ENCODE measurements at regions not wholly inside any gene's neighbourhood (a gene's known extent, or its start where the extent isn't known, plus 50 kb on each side); places are given as distances from the start of the nearest gene placed in this dataset.

DNA sequence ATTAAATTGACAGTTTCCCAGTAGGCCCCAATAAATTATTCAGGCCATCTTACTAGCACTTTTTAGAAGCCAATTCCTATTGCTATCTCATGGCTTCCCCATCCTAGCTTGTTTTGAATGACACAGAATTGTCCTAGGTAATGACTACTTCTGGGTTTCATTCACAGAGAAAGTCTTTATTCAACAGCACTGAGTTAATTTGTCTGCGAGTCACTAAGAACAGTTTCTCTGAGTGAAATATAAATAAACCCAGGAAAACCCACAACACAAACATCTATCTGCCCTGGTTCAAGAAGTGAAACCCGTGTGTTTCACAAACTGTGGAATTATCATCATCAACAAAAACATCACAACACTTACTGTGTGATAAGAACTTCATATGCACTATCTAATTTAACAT, 1366.8 kb downstream of the EPHA7 start:
- Mint-ChIP-seq H3K27ac (no peak overlapping the region), H3K36me3 (no peaks in the 10 kb centered on the region), H3K4me3 (no peak overlapping the region), H3K9me3 (ENCODE audit: low read depth) (peaks cover 2% of the 10 kb centered on the region), H3K4me1 (no peaks in the 10 kb centered on the region), H3K27me3 (no peaks in the 10 kb centered on the region)
- no peak for DNase-seq
- no peak for ATAC-seq
- CTCF ChIA-PET = no interaction called here

DNA sequence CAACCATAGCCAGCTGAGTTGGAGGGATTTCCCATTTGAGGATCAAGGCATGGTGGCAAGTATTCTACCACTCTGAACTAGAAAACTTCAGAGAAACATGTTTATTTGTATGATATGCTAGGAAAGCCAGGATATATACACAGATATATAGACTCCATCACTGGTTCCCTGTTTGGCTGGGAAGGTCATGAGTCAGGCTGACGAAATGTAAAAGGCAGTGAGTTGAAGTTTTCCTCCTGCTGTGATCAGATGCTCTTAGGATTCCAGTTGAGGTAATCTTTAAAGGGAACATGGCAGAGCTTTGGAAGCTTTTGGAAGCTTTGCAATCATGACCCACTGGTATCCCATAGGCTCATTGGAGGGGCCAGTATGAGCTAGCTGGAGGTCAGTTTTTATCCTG, 1369.1 kb downstream of the EPHA7 start:
- Mint-ChIP-seq H3K4me3 (no peak overlapping the region), H3K4me1 (no peaks in the 10 kb centered on the region), H3K27me3 (no peaks in the 10 kb centered on the region), H3K27ac (no peak overlapping the region), H3K9me3 (ENCODE audit: low read depth) (peaks cover 2% of the 10 kb centered on the region), H3K36me3 (no peaks in the 10 kb centered on the region)
- CTCF ChIA-PET = no interaction called here
- ATAC-seq (no peak), DNase-seq (no peak)

DNA sequence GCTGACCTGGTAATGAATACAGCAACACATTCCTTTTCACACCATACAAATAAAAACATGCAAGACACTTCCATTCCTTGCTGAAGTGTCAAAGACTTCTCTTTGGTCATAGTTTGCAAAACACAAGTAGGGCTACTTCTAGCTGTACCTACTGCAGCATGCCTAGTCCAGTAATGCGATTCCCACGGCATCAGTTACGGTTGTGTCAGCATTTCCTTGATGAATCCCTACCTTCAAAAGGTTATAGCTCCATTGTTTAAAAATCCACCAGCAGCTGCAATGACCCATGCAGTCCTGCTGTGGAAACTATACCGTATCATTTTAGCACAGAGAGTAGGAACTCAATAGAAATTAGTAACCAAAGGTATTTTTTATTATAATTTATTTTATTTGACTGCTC, 1371.5 kb downstream of the EPHA7 start:
- Mint-ChIP-seq H3K4me1 (no peaks in the 10 kb centered on the region), H3K27ac (no peak overlapping the region), H3K27me3 (no peaks in the 10 kb centered on the region), H3K9me3 (ENCODE audit: low read depth) (peaks cover 2% of the 10 kb centered on the region), H3K4me3 (no peak overlapping the region), H3K36me3 (no peaks in the 10 kb centered on the region)
- DNase-seq (no peak), ATAC-seq (no peak)
- CTCF ChIA-PET = no interaction called here

DNA sequence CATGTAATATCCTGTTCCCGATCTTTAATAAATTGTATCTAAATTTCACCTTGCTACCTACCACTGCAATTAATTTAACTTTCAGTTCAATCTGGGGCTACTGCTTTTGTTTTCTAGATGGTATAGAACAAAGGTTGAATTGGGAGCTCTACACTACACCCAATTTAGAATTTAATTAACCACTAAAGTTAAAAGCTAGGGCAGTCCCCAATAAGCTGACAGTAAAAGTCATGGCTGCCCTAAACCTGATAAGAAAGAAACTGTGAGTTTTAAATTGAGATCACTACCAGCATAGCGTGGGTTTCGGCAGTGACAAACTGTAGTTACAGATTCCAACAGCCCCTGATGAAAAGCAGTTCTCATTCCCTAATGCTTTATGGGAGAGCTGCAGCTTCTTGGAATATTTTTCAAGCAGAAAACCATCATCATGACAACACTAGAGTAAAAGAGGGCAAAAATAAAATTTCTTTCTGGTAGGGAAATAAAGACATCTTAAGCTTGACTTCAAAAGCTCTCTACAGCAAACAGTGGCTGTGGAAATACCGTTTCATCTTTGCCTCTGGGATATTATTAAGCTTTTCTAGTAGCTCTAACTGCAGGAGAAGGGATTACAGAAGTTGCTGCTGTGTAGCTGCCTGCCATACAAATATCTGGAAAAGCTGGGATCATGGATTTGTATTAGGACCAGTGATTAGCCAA, 1372.1 kb downstream of the EPHA7 start:
- H3K4me1 Mint-ChIP-seq = no peaks in the 10 kb centered on the region
- no peaks in the 10 kb centered on the region for H3K36me3 Mint-ChIP-seq
- H3K4me3 Mint-ChIP-seq = no peak overlapping the region
- H3K9me3 Mint-ChIP-seq (ENCODE audit: low read depth) = no peaks in the 10 kb centered on the region
- CTCF ChIA-PET = no interaction called here
- DNase-seq (no peak), ATAC-seq (no peak)
- no peak overlapping the region for H3K27ac Mint-ChIP-seq
- H3K27me3 Mint-ChIP-seq = no peaks in the 10 kb centered on the region

DNA sequence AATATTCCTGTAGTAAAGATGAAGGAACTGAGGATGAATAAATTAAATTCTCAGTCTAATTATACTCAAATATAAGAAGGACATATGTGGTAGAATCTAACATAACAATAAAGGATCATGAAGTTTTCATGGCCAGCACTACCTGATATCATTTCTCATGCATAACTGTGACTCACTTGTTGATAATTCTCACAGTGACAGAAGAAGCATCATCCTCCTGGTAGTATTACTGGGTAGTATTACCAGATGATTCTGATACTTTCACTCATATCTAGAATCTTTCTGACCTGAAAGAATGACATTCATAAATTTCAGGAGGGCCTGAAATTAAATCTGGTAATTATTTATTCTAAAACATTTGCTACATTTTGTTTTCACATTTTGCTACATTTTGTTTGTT, 1375.0 kb downstream of the EPHA7 start:
- no peak for ATAC-seq
- peaks cover 5% of the 10 kb centered on the region for H3K9me3 Mint-ChIP-seq (ENCODE audit: low read depth)
- no peaks in the 10 kb centered on the region for H3K27me3 Mint-ChIP-seq
- H3K27ac Mint-ChIP-seq = no peak overlapping the region
- no peaks in the 10 kb centered on the region for H3K4me1 Mint-ChIP-seq
- CTCF ChIA-PET = no interaction called here
- no peaks in the 10 kb centered on the region for H3K36me3 Mint-ChIP-seq
- no peak overlapping the region for H3K4me3 Mint-ChIP-seq
- DNase-seq = no peak

DNA sequence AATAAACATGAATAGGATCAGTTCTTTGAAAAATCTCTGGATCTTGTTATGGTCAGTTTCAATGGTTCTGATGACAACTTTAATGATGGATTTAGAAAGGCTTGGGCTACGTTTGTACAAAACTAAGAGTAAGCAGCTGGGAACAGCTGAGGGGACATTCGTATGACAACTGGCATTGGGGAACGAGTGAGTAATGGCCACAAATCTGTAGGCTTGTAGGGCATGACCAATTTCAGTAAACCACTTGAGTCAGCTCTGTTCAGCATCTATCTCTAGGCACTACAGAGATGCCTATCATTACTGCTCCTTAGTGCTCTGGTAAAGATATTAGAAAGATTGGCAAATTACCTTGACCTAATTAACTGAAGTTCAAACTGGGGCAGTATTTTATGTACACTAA, 1375.6 kb downstream of the EPHA7 start:
- Mint-ChIP-seq H3K36me3 (no peaks in the 10 kb centered on the region), H3K27ac (no peak overlapping the region), H3K4me3 (no peak overlapping the region), H3K4me1 (no peaks in the 10 kb centered on the region), H3K9me3 (ENCODE audit: low read depth) (peaks cover 5% of the 10 kb centered on the region), H3K27me3 (no peaks in the 10 kb centered on the region)
- ATAC-seq = no peak
- DNase-seq = no peak
- CTCF ChIA-PET = no interaction called here

DNA sequence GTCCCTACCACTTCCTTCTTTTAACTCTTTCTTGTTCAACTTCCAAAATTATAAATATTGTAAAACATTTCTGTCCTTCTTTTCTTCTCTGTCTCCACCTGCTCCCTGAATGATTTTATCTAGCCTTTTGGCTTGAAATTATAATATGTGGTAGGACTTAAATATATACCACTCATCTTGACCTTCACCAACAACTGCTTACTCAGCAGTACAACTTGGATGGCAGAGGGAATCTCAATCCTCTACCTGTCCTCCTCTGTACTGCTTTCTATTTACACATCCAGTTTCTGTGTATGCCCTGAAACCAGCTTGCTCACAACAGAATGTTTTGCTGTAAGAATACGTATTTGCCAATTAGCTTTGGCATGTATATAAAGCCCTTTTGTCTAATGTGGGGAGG, 1392.5 kb downstream of the EPHA7 start:
- Mint-ChIP-seq H3K36me3 (no peaks in the 10 kb centered on the region), H3K4me1 (no peaks in the 10 kb centered on the region), H3K27ac (no peak overlapping the region), H3K27me3 (no peaks in the 10 kb centered on the region), H3K4me3 (no peak overlapping the region), H3K9me3 (ENCODE audit: low read depth) (no peaks in the 10 kb centered on the region)
- ATAC-seq (no peak), DNase-seq (no peak)
- CTCF ChIA-PET = no interaction called here

DNA sequence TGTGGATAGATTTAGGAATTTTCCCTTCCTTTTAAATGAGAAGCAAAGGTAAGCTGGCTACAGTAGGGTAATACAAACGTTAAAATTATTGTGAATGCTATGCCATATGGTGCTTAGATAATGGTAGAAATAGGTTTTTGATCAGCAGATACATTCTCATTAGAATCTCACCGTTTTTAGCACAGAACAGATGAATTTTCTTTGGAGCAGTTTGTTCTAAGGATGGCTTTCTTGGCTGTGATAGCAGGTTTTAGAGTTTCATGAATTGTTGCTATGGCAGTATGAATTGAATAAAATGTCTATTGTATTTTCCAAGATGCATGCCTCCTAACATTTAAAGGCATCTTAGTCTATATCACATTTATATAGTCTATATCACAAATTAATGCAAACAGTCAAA, 1394.5 kb downstream of the EPHA7 start:
- DNase-seq = no peak
- no peaks in the 10 kb centered on the region for H3K4me1 Mint-ChIP-seq
- CTCF ChIA-PET = no interaction called here
- no peaks in the 10 kb centered on the region for H3K27me3 Mint-ChIP-seq
- peaks cover 4% of the 10 kb centered on the region for H3K9me3 Mint-ChIP-seq (ENCODE audit: low read depth)
- no peak for ATAC-seq
- H3K27ac Mint-ChIP-seq = no peak overlapping the region
- no peaks in the 10 kb centered on the region for H3K36me3 Mint-ChIP-seq
- no peak overlapping the region for H3K4me3 Mint-ChIP-seq

DNA sequence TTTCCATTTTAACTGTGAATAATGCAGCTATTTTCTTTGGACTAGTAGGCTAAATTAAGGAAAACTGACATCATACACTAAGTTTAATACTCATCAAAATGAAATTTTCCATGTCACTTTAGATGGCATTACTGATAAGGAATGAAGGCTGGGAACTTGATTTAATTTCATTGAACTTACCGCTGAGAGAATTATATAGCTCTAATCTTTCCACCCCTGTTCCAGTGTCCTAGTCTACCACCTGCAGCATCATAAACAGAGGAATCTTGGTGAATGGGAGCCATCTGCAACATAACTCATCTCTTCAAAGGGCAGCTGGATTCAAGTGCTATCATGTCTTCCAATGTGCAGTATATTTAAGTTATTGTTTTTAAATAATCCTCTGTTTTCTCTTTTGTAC, 1395.2 kb downstream of the EPHA7 start:
- DNase-seq (no peak), ATAC-seq (no peak)
- Mint-ChIP-seq H3K36me3 (no peaks in the 10 kb centered on the region), H3K27me3 (no peaks in the 10 kb centered on the region), H3K27ac (no peak overlapping the region), H3K9me3 (ENCODE audit: low read depth) (peaks cover 4% of the 10 kb centered on the region), H3K4me3 (no peak overlapping the region), H3K4me1 (no peaks in the 10 kb centered on the region)
- CTCF ChIA-PET = no interaction called here

DNA sequence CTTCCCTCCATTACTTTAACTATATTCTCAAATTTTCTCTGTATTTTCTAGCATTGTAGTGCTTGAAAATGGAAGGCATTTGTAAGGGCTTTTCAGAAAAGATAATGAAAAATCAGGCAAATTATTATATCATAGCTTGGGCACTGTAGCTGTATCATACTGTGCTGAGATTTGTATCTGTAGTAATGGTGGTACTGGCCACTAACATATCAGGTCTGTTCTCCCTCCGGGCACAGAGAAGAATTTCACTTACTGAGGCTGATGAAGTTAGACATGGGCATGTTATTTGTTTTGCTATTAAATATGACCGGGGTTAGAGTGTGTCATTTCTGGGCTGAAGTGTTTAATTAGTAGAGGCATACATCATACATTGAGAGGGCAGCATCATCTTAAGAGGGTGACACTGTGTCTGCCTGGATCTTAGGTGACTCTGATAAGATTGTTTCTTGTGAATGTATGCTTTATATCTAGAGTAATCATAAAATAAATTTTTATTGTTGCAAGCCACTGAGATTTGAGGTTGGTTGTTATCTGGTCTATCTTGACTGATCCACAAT, 1395.9 kb downstream of the EPHA7 start:
- Mint-ChIP-seq H3K9me3 (ENCODE audit: low read depth) (peaks cover 4% of the 10 kb centered on the region), H3K4me3 (no peak overlapping the region), H3K4me1 (no peaks in the 10 kb centered on the region), H3K27ac (no peak overlapping the region), H3K27me3 (no peaks in the 10 kb centered on the region), H3K36me3 (no peaks in the 10 kb centered on the region)
- CTCF ChIA-PET = no interaction called here
- ATAC-seq (no peak), DNase-seq (no peak)

DNA sequence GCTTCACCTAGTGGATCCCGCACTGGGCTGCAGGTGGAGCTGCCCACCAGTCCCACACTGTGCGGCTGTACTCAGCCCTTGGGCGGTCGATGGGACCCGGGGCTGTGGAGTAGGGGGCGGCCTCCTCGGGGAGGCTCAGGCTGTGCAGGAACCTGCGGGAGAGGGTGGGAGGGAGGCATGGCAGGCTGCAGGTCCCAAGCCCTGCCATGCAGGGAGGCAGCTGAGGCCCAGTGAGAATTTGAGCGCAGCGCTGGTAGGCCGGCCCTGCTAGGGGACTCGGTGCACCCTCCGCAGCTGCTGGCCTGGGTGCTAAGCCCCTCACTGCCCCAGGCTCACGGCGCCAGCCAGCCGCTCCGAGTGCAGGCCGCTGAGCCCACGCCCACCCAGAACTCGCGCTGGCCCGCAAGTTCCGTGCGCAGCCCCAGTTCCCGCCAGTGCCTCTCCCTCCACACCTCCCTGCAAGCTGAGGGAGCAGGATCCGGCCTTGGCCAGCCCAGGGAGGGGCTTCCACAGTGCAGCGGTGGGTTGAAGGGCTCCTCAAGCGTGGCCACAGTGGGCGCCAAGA, 1407.6 kb downstream of the EPHA7 start:
- Mint-ChIP-seq H3K9me3 (ENCODE audit: low read depth) (peaks cover 9% of the 10 kb centered on the region), H3K27ac (no peak overlapping the region), H3K4me1 (no peaks in the 10 kb centered on the region), H3K36me3 (no peaks in the 10 kb centered on the region), H3K27me3 (no peaks in the 10 kb centered on the region), H3K4me3 (no peak overlapping the region)
- CTCF ChIA-PET = no interaction called here
- no peak for ATAC-seq
- no peak for DNase-seq

DNA sequence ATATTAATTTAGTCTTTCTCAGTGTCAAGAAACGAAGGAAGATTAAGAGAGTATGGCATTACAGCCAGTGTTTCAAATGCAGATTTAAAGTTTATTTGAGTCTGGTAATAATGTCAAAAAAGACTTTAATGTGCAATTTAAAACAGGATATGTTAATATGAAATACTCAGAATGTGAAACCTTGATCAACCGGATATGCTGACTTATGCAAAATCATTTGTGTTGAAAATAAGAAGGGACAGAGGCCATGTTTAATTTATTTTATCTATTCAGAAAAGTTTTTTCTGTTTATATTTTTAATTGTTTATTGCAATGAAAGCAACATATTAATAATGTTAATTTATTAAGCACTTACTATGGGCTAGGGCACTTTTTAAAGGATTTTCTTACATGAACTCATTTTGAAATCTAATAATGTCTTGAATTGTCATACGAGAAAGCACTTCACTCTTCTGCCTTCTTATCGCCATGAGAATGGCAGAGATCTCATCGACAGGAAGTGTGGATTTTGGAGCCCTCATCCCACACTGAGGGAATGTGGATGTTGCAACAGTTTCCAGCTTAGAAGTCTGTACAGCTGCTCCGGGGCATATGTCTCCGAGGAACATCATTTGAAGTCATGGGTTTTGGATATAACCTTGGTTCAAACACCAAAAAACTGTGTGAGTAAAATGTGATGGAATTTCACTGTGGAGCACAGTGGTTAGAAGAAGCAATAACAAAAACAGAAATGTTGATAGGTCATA, 1410.4 kb downstream of the EPHA7 start:
- Mint-ChIP-seq H3K4me1 (no peaks in the 10 kb centered on the region), H3K27me3 (no peaks in the 10 kb centered on the region), H3K27ac (no peak overlapping the region), H3K9me3 (ENCODE audit: low read depth) (peaks cover 6% of the 10 kb centered on the region), H3K36me3 (no peaks in the 10 kb centered on the region), H3K4me3 (no peak overlapping the region)
- ATAC-seq (no peak), DNase-seq (no peak)
- CTCF ChIA-PET = no interaction called here

DNA sequence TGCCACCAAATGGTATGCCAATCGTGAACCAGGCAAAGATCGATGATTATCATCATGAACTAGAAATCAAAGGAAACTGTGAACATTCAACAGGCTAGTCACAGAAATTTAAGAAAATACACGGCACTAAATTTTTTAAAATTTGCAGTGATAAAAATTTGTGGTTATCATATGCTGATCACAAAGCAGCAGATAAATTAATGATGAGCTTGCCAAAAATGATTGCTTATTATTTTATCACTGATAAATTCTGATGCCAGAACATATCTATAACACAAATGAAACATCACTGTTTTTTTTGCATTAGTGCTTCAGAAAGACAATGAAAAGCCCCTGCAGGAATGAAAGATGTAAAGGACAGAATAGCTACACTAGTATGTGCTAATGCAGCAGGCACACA, 1413.2 kb upstream of the MAP3K7 start:
- peaks cover 2% of the 10 kb centered on the region for H3K9me3 Mint-ChIP-seq (ENCODE audit: low read depth)
- no peak overlapping the region for H3K4me3 Mint-ChIP-seq
- no peak for ATAC-seq
- no peaks in the 10 kb centered on the region for H3K36me3 Mint-ChIP-seq
- no peak for DNase-seq
- no peaks in the 10 kb centered on the region for H3K27me3 Mint-ChIP-seq
- H3K27ac Mint-ChIP-seq = no peak overlapping the region
- CTCF ChIA-PET = no interaction called here
- H3K4me1 Mint-ChIP-seq = no peaks in the 10 kb centered on the region

DNA sequence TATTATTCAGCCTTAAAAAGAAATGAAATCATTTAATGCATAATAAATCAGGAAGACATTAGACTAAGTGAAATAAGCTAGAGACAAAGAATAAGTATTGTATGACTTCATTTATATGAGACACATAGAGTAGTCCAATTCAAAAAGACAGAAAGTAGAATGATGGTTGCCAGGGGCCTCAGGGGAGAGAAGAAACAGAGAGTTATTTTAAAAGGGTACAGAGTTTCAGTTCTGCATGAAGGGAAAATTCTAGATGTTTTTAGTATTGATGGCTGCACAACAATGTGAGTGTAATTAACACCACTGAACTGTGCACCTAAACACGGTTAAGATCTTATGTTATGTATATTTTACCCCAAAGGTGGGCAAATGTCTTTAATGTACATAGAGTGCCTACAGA, 1407.9 kb upstream of the MAP3K7 start:
- DNase-seq (no peak), ATAC-seq (no peak)
- H3K4me1 Mint-ChIP-seq = no peaks in the 10 kb centered on the region
- H3K4me3 Mint-ChIP-seq = no peak overlapping the region
- H3K27me3 Mint-ChIP-seq = no peaks in the 10 kb centered on the region
- CTCF ChIA-PET = no interaction called here
- H3K36me3 Mint-ChIP-seq = no peaks in the 10 kb centered on the region
- peaks cover 10% of the 10 kb centered on the region for H3K9me3 Mint-ChIP-seq (ENCODE audit: low read depth)
- no peak overlapping the region for H3K27ac Mint-ChIP-seq
